ENCODE measurements at regions not wholly inside any gene's neighbourhood (a gene's known extent, or its start where the extent isn't known, plus 50 kb on each side); places are given as distances from the start of the nearest gene placed in this dataset.
A peak's percentile ranks its signal among the peaks of the same experiment; 100 is the strongest.

DNA sequence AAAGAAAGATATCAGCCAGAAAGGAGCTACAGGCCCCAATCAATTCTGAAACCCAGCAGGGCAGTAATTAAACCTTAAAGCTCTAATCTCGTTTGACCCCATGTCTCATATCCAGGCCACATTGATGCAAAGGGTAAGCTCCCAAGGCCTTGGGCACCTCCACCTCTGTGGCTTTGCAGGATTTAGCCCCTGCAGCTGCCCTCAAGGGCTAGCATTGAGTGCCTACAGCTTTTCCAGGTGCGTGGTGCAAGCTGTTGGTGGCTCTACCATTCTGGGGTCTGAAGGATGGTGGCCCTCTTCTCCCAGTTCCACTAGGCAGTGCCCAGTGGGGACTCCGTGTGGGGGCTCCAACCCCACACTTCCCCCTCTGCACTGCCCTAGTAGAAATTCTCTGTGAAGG lies 429.9 kb downstream of the NPHP4 start:
- DNase-seq = no peak

DNA sequence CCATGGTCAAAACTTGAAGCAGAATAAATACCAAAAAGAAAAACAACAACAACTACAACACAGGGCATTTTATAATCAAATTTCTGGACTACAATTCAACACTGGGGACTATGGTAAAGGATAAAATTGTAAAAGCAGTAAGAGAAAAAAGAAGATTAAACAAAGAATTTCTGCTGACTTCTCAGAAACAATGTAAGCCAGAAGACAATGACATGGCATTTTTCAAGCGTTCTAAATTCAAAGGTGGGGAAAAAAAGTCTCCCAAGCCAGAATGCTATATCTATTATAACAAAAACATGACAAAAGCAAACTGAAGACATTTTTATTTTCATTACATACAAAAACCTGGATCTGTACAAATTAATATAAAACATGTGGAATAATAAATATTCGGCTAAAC lies 433.1 kb downstream of the NPHP4 start:
- no peak for DNase-seq

DNA sequence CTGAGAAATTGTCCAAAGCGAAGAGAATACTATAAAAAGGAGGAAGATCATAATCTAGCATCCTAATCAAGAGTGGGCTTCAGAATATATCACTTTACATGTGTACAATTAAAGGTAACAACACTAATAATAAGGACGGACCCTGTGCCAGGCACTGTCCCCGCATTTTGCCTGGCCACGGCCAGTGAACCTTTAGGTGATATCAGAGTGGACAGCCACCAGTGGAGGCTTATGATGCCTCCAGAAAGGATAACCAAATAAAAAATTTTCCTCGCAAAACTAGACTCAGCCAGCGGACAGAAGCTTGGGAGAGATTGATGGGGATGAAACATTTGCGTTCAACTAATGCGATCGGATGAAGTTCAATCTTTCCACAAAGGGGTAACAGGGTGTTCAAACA lies 436.4 kb downstream of the NPHP4 start:
- DNase-seq = no peak

DNA sequence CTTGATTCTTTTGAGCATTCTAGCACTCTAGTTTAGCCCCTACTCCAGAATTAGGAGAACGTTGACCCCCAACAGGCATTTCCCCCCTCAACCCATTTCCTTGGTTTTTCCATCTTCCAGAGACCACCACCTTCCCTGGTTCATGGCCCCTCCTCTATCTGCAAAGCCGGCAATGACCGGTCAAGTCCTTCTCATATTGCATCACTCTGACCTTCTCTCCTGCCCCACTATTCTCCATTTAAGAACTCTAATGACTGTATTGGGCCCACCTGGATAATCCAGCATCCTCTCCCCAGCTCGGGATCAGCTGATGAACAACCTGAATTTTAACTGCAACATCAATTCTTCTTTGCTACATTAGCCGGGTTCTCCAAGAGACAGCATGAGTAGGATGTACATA lies 437.4 kb downstream of the NPHP4 start:
- DNase-seq = no peak

DNA sequence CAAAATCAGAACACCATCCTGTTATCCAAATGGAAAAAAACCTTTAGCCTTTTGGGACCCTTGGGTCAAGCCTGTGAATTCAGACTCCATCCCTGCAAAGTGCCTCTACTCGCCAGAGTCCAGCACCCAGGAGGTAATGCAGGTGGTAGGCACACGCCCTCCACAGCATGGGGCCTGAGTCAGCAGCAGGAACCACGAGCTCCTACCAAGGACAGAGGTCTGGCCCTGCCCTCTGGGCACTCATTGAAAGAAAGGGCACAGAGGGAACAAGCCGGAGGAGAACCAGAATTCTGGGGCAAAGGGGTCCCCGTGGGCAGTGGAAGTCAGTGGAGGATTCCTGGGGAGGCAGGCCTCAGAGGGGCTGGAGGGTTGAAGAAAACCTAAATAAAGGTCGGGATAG lies 438.1 kb downstream of the NPHP4 start:
- DNase-seq = no peak

DNA sequence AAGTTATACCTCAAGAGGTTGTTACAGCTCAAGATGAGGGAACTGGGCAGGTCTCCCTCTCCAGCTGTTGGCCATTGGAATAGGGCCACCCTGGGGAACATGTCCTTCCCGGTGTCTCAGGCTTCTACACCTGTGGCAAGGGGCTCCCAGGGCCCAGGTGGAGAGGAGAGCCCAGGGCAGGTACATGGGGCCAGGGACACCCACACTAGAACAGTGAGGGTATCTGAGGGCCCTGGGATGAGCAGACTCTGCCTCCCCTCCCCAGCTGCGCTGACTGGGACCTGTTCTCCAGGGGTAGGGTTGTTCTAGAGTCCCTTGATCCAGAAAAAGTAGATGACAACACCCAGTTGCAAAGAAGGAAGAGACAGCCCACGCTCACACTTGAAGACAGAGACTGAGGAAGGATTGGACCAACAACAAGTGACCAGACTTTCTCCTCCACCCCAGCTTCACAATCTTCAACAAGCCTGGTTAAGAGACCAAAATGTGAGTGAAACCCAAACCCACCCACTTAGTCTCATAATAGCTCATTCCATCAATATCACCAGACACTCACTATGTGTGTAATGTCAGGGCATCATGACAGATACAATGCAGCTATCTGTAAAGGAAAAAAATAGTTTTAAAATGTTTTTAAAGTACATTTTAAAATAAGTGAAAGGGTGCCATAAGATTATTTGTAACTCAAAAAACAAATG lies 439.3 kb downstream of the NPHP4 start:
- no peak for DNase-seq

DNA sequence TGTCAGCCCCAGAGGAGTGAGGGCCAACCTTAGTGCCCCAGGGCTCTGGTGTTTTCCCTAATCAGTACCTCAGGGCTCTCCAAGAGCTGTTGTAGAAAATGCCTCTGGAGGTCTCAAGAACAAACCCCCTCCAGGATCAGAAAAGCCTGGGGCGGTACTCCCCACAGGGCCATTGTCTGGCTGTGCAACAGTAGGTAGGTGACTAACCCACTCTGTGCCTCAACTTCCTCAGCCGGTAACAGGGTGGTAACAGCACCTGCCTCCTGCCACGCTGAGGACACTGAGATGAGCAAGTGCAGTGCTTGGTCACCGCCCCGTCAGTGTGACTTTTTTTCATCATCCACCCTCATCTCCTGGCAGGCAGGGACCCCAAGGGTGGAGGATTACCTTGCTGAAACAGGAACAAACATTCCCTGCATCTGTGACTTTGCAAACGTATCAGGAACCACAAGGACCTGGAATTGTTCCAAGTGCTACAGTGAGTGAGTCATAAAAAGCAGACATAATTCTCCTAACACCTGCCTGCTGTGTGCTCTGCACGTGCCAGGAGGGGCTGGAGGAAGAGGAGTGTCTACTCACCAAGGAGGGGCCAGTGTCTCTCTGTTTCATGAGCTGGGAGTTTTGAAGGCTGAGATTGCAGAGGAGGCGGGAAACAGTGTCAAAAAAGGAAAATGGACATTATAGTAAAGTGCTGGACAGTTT lies 440.8 kb downstream of the NPHP4 start:
- DNase-seq = no peak

DNA sequence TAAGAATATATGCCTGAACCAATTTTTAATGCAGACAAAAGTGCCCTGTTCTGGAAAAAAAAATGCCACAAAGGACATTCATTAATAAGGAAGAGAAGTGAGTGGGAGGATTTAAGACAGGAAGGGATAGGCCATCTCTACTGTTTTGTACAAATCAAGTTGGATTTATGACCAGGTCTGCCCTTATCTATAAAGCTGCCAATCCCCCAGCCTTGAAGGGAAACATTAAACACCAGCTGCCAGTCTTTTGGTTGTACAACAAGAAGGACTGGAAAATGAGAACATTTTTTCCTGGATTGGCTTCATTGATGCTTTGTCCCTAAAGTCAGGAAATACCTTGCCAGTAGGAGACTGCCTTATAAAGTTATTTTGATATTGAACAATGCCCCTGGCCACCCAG lies 444.0 kb downstream of the NPHP4 start:
- no peak for DNase-seq

DNA sequence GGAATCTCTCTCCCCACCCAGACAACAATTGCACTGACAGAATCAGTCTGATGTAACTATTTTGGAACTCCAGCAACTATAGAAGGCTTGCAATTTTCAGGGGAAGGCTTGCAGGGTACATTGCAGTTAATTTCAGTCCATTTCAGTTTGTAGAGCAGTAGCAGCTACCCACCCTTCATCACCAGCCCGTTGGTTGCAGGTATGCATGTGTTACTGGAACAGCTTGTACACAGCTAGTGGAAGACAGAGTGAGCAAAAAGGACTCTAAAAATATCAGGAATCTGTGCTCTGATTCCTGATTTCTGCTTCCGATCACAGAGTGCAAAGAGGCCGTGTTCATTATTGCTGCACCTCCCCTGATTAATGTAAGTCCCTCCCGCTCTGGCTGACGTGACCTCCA lies 449.0 kb downstream of the NPHP4 start:
- no peak for DNase-seq

DNA sequence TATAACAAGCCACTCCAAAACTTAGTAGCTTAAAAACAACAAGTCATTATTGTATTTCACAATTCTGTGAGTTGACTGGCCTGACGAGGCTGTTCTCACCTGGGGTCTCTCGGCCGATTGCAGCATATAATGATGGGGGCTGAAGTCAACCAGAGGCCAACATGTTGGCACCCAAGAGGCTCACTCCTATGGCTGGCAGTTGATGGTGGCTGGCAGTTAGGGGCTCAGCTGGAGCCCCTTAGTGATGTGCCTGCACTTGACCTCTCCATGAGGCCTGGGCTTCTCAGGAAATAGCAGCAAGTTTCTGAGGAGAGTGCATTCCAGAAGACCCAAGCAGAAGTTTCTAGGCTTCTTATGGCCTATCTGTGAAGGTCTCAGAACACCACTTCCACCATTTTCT lies 459.4 kb downstream of the NPHP4 start:
- DNase-seq = no peak

DNA sequence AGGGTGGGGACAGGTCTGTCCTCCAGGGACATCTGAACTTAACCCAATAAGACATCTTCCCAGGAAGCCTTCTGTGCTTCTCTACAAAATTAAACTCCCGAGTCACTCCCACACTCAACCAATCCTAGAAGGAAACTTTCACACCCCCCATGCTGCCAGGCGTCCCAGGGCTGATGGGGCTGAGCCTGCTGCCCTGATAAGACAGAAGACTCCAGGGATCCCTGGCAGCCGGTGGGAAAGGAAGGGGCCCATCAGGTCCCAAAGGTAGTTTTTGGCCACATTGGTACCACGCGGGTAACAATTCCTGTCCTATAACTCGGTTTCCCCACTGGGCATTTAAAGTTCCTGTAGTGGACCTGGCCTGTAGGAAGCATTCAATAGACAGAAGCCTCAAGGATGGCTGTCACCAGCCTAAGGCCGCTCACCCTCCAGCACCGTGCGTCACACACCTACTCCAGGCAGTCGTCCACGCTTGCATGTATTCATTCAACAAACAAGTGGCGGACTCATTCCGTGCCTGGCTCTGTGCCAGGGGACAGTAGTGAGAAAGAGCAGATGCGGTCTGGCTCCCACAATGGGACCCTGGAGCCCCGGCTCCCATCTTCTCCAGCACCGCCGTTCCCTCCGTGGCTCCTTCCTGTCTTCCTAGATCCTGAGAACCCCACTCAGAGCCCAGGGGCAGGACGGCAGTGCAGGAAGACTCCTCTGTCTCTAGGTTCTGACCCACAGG lies 465.2 kb downstream of the NPHP4 start:
- no peak for DNase-seq

DNA sequence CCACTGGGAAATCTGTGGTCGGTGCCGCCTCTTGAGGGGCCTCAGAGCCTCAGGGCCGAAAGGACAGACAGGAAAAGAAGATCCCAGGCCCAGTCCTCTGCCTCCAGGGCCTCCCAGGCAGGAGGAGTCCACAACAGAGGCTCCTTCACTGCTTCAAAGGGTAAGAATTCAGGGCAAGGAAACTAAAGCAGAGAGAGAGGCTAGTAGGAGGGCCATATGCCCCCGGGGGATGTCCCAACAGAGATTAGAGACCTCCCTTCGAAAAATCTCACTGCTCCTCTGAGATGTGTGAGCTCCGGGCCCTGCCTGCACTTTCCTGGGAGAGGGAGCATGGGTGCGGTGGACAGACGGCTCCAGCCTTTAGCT lies 465.9 kb downstream of the NPHP4 start:
- no peak for DNase-seq

DNA sequence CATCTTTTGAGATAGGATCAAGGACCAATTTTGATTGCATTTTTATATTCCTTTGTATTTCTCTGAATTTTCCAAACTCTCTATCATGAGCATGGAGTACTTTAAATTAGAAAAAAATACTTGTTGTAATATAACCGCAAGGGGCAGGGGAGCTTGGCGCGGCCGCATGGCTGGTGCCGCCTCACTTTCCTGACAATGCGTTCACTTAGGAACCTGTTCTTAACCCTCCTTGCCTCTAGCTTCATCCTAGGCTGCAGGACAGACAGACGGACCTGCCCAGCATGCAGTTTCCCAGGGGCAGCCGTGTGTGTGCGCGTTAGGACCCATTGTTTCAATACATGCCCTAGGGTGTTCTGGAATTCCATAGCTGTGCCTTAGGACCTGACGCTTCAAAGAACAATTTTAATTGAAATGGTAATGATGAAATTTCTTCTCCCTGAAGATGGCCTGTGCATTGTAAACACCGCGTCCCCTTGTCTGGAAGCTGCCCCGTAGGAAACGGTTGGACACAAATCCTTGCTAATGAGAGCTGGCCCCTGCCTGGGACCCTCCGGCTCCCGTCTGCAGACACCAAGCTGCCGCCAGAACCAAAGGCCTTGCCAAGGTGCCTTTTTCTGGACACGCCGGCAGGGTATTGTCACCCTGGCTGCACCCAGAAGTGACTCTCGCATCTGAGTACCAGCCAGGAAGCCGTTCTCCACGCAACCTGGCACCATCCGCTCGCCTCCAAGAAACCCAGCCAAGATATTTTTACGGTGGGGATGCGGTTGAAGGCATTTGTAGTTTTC lies 466.4 kb downstream of the NPHP4 start:
- no peak for DNase-seq

DNA sequence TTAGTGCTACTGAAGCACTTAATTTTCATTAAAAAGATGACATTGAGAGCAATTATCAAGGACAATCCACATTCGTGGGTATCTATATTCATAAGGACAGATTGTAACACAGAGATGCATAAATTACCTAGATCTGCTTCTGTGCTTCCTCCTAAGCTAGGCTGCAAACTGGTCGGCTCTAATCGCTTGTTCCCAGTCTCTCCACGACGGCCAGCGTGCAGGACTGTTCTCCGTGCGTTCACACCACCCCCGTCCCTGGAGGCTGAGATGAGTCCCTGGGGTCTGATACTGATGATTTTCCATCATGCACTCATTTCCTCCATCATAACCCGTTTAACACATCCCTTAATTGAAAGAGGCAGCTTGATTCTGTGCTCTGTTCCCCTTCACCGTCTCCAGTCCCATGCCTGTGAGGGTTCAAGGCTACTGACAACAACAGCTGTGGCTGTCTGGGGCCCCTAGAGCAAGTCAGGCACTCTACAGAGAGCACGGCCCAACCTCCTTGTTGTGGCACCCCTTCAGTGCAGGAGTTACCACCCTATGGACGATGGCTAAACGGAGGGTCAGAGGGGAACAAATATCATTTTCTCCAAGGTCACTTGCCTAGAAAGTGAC lies 469.6 kb downstream of the NPHP4 start:
- DNase-seq = no peak

DNA sequence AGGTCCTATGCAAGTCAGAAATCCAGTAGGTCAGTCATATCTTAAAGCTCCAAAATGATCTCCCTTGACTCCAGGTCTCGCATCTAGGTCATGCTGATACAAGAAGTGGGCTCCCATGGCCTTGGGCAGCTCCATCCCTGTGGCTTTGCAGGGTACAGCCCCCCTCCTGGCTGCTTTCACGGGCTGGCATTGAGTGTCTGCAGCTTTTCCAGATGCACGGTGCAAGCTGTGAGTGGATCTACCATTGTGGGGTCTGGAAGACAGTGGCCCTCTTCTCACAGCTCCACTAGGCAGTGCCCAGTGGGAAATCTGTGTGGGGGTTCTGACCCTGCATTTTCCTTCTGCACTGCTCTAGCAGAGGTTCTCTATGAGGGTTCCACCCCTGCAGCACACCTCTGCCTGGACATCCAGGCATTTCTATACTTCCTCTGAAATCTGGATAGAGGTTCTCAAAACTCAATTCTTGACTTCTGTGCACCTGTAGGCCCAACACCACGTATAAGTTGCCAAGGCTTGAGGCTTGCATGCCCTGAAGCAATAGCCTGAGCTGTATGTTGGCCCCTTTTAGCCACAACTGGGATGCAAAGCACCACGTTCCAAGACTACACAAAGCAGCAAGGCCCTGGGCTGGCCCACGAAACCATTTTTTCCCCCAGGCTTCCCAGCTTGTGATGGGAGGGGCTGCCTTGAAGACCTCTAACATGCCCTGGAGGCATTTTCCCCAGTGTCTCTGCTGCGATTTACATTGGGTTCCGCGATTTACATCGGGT lies 472.7 kb downstream of the NPHP4 start:
- no peak for DNase-seq

DNA sequence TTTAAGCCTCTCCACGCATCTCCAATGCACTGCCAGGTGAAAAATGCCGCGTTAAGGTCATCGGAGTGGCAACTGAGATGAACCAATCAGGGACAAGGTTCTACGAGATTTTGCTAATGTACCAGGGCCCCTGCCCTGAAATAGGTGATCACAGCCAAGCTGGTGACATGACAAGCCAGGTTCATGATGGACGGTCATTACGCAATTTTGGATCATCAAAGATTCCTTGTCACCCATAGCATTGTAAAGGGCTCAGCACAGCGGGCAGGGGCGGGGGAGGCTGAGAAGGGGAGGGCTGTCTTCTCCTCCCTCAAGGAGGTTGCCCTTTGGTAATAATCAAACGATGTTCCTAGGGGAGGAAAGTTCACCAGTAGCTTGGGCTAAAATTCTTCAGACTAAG lies 475.5 kb downstream of the NPHP4 start:
- DNase-seq = no peak

DNA sequence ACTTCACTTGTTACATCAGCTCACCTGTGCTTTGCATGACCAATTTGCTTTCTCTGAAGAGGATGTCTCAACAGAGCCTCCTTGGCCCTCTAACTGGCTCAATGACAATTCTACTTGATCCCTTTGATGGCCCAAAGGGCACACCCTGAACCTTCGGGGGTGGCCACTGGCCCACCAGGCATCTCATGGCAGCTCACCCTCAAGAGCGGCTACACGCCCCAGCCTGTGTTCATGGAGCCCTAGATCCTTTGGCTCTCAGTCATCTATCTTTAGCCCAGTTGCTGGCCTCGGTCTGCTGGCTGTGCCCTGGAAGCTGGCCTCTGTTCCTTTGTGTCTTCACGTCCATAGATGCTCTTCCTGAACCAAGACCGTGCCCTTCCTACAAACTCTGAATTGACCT lies 476.7 kb downstream of the NPHP4 start:
- DNase-seq = no peak

DNA sequence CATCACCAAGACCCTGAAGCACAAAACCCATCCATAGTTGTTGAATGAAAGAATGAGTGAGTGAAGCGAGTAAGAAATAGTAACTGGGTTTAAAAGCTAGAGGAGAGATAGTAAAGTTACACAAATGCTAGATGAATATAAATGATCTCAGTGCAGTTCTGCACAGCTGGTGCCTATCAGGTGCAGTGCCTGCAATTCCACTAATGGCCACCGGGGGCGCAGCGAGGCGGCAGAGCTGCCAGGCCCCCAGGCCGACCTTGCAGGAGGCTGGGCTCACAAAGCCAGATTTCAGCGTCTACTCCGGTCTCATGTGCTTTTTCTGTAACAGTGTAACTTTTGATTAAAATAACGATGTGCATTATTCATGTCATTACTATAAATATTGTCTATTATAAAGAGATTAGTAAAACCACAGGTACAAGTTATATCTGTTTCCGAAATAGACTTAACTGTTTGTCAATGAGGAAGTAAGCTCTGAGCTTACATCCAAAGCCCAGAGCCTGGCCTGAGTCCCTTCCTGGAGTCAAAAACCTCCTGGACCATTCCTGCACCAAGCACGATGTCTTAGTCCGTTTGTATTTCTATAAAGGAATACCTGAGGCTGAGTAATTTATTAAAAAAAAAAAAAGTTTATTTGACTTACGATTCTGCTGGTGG lies 477.6 kb downstream of the NPHP4 start:
- peak; percentile 37 for DNase-seq

DNA sequence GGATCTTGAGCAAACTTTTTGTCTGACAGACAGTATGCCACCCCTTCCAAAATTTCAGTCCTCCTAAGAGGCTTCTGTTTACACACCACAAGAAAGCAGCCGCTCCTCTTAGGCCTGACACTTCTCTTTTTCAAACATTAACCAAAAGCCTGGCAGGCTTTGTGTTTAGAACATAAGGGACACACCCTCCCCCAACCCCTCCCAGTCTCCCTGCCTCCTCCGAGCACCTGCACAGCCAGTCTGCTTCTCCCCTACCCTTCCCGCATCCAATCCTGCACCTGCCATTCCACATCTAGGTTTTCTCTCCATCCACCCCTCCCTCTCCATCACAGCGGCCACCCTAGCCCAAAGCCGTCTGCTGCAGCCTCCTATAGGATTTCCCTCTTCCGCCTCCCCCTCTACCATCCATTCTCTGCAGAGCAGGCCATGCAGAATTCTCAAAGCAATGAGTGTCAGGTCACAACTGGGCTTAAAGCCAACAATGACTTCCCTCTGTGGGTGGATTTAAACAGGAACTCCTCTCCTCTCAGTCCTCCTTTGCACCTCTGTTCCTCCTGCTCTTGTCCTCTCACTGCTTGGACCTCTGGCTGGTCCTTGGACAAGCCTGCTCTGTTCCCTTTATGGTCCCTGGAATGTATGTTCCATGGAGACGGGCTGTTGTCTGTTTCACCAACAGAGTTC lies 478.2 kb downstream of the NPHP4 start:
- no peak for DNase-seq

DNA sequence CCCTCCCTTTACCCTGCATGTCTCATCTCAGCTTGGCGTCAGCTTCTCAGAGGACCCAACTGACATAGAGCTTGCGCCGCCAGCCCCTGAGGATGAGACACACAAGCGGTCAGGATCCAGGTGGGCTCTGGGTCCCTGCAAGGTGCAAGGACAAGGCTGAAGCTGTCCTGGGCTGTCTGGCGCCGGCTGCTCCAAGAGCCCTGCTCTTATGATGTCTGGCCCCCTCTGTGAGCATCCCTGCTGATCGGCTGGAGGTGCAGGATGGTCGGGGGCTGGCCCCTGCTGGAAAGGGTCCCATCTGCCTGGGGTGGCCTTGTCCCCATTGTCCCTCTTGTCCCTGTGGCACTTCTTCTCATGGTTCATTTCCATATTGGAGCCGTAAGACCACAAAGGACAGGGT lies 479.0 kb downstream of the NPHP4 start:
- DNase-seq = no peak

Measured in CD4-positive, alpha-beta T cell treated with Interleukin-4 for 4 hours (primary cell).